H9 (cell line): ENCODE measurements at regions not wholly inside any gene's neighbourhood (a gene's known extent, or its start where the extent isn't known, plus 50 kb on each side); places are given as distances from the start of the nearest gene placed in this dataset.

Experiments
- DNase-seq: peaks from one replicate; pipeline ENCODE4 v3.0.0-alpha.2; 2017
- H2AFZ ChIP-seq: one replicate; pipeline ENCODE4 v1.6.1; 2013; ENCODE audit warnings: mild to moderate bottlenecking, low read length, control low read depth, moderate library complexity
- H2AK5ac ChIP-seq: 2 replicates; pipeline ENCODE4 v1.6.1; 2013; ENCODE audit warnings: low read length, control low read depth, mixed read lengths; ENCODE audit not compliant: insufficient read length
- H2BK120ac ChIP-seq: one replicate; pipeline ENCODE4 v1.6.1; 2013; ENCODE audit warnings: low read depth, mild to moderate bottlenecking, low read length, control low read depth, inconsistent platforms; ENCODE audit not compliant: poor library complexity, severe bottlenecking
- H2BK12ac ChIP-seq: 2 replicates; pipeline ENCODE4 v1.6.1; 2013; ENCODE audit warnings: low read length, control low read depth, mixed read lengths, low read depth; ENCODE audit not compliant: insufficient read length
- H2BK15ac ChIP-seq: 2 replicates; pipeline ENCODE4 v1.6.1; 2013; ENCODE audit warnings: low read depth, low read length, control low read depth
- H2BK20ac ChIP-seq: one replicate; pipeline ENCODE4 v1.6.1; 2013; ENCODE audit warnings: low read depth, mild to moderate bottlenecking, low read length, control low read depth, inconsistent platforms; ENCODE audit not compliant: poor library complexity, severe bottlenecking
- H2BK5ac ChIP-seq: 2 replicates; pipeline ENCODE4 v1.6.1; 2013; ENCODE audit warnings: low read length, control low read depth, mixed read lengths; ENCODE audit not compliant: insufficient read length
- H3K14ac ChIP-seq: 2 replicates; pipeline ENCODE4 v1.6.1; 2013; ENCODE audit warnings: low read length, control low read depth; ENCODE audit not compliant: insufficient read depth
- H3K18ac ChIP-seq: 2 replicates; pipeline ENCODE4 v1.6.1; 2013; ENCODE audit warnings: low read depth, mild to moderate bottlenecking, mixed read lengths, low read length, control low read depth; ENCODE audit not compliant: insufficient read length
- H3K23ac ChIP-seq: 2 replicates; pipeline ENCODE4 v1.6.1; 2013; ENCODE audit warnings: low read length, control low read depth, mixed read lengths, low read depth; ENCODE audit not compliant: insufficient read length
- H3K23me2 ChIP-seq: 2 replicates; pipeline ENCODE4 v1.6.1; 2013; ENCODE audit warnings: low read depth, mild to moderate bottlenecking, mixed read lengths, low read length, control low read depth; ENCODE audit not compliant: insufficient read length, poor library complexity, severe bottlenecking
- H3K27ac ChIP-seq: 2 replicates; pipeline ENCODE4 v1.5.1; 2013; ENCODE audit warnings: low read length, control low read depth, mixed read lengths, low read depth; ENCODE audit not compliant: insufficient read length
- H3K27me3 ChIP-seq: 2 replicates; pipeline ENCODE4 v1.6.1; 2013; ENCODE audit warnings: low read length, control low read depth, inconsistent platforms; ENCODE audit not compliant: insufficient read depth
- H3K4ac ChIP-seq: 2 replicates; pipeline ENCODE4 v1.6.1; 2013; ENCODE audit warnings: low read depth, mild to moderate bottlenecking, control low read depth, inconsistent platforms, low read length, moderate library complexity
- H3K4me1 ChIP-seq: 2 replicates; pipeline ENCODE4 v1.6.1; 2013; ENCODE audit warnings: low read length, control low read depth, inconsistent platforms; ENCODE audit not compliant: insufficient read depth
- H3K4me2 ChIP-seq: 2 replicates; pipeline ENCODE4 v1.6.1; 2013; ENCODE audit warnings: low read length, control low read depth, mixed read lengths; ENCODE audit not compliant: insufficient read length, insufficient read depth
- H3K56ac ChIP-seq: 2 replicates; pipeline ENCODE4 v1.6.1; 2013; ENCODE audit warnings: low read depth, mild to moderate bottlenecking, mixed read lengths, low read length, control low read depth; ENCODE audit not compliant: insufficient read length
- H3K79me1 ChIP-seq: 2 replicates; pipeline ENCODE4 v1.6.1; 2013; ENCODE audit warnings: low read depth, mild to moderate bottlenecking, moderate library complexity, low read length, control low read depth, inconsistent platforms; ENCODE audit not compliant: insufficient read depth, poor library complexity, severe bottlenecking
- H3K79me2 ChIP-seq: 2 replicates; pipeline ENCODE4 v1.6.1; 2013; ENCODE audit warnings: low read length, control low read depth, inconsistent platforms; ENCODE audit not compliant: insufficient read depth
- H3K9ac ChIP-seq: 2 replicates; pipeline ENCODE4 v1.6.1; 2013; ENCODE audit warnings: low read length, control low read depth, mixed read lengths; ENCODE audit not compliant: insufficient read length; ENCODE audit errors: extremely low read depth
- H3K9me3 ChIP-seq: one replicate; pipeline ENCODE4 v1.6.1; 2013; ENCODE audit warnings: low read depth, low read length, inconsistent platforms; ENCODE audit not compliant: control insufficient read depth
- H3T11ph ChIP-seq: one replicate; pipeline ENCODE4 v1.6.1; 2013; ENCODE audit warnings: mild to moderate bottlenecking, low read length, control low read depth, inconsistent platforms
- H4K20me1 ChIP-seq: one replicate; pipeline ENCODE4 v1.6.1; 2013; ENCODE audit not compliant: control insufficient read depth, insufficient read length, insufficient read depth
- H4K5ac ChIP-seq: 2 replicates; pipeline ENCODE4 v1.6.1; 2013; ENCODE audit warnings: low read depth, mild to moderate bottlenecking, mixed read lengths, low read length, control low read depth; ENCODE audit not compliant: insufficient read length
- H4K8ac ChIP-seq: replicated peaks from 2 replicates; pipeline ENCODE4 v1.6.1; 2013; ENCODE audit warnings: low read length, control low read depth, mixed read lengths, low read depth; ENCODE audit not compliant: insufficient read length
- H4K91ac ChIP-seq: 2 replicates; pipeline ENCODE4 v1.6.1; 2013; ENCODE audit warnings: low read depth, mild to moderate bottlenecking, moderate library complexity, mixed read lengths, low read length, control low read depth; ENCODE audit not compliant: insufficient read length
- H3K27ac Mint-ChIP-seq, 3 experiments: 2 replicates in 2 of 3; 3 replicates in 1 of 3; pipeline ENCODE4 v1.8.0; 2020 to 2021; ENCODE audit warnings: mixed read lengths in 3 of 3, mild to moderate bottlenecking in 1 of 3, moderate library complexity in 1 of 3
- H3K27me3 Mint-ChIP-seq: 2 replicates; pipeline ENCODE4 v1.8.0; 2021; ENCODE audit warnings: low read depth, mild to moderate bottlenecking, moderate library complexity, mixed read lengths
- H3K36me3 Mint-ChIP-seq, 3 experiments: 2 replicates in 2 of 3; 3 replicates in 1 of 3; pipeline ENCODE4 v1.8.0; 2020 to 2021; ENCODE audit warnings: low read depth in 3 of 3, mixed read lengths in 3 of 3; ENCODE audit not compliant: insufficient read depth in 1 of 3
- H3K4me1 Mint-ChIP-seq, 2 experiments: 2 replicates each; pipeline ENCODE4 v1.8.0; 2020; ENCODE audit warnings: mixed read lengths in 2 of 2
- H3K4me3 Mint-ChIP-seq, 2 experiments: 2 replicates in 1 of 2; 3 replicates in 1 of 2; pipeline ENCODE4 v1.8.0; 2020 to 2021; ENCODE audit warnings: mild to moderate bottlenecking in 2 of 2, mixed read lengths in 2 of 2, moderate library complexity in 1 of 2
- H3K9me3 Mint-ChIP-seq, 2 experiments: 2 replicates in 1 of 2; 3 replicates in 1 of 2; pipeline ENCODE4 v1.8.0; 2020; ENCODE audit warnings: mild to moderate bottlenecking in 2 of 2, mixed read lengths in 2 of 2, moderate library complexity in 1 of 2
- WGBS: extraction: QIAGEN DNeasy Blood & Tissue Kit; methylation state at CpG from one replicate; pipeline ENCODE4 v1.1.7; 2013; ENCODE audit warnings: missing lambda C conversion rate, low lambda C conversion rate, mixed read lengths; ENCODE audit not compliant: insufficient read length; ENCODE audit errors: extremely low coverage; 5-methylcytosine and 5-hydroxymethylcytosine counted together
- TF ChIP-seq, protein P1 (sequence below): fragments of 200-600 bp; sonication (generic); conservative IDR thresholded peaks from 3 replicates; pipeline ENCODE4 v1.8.0; 2021; ENCODE audit warnings: antibody characterized with exemption, mild to moderate bottlenecking

DNA sequence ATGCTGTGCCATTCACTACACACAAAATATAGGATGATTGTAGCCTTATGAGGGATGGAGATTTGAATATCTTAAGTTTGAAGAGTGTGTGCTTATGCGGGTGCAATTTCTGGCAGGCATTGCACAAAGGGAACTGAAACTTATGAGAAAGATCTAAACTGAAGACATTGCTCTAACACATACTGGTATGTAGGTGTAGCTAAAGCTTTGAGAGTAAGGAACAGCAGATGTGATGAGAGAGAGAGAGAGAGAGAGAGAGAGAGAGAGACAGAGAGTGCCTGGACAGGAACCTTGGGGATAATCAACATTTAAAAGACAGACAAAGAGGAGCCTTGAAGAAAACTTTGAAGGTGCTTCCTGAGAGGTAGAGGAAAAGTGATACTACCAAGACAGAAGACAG lies 379.7 kb downstream of the SPRY1 start:
- Histone ChIP-seq H2BK12ac (no peak overlapping the region), H3K4me2 (no peak overlapping the region), H3K18ac (no peak overlapping the region), H3K27me3 (no peaks in the 10 kb centered on the region), H3K4me1 (no peaks in the 10 kb centered on the region), H3K27ac (no peak overlapping the region), H2BK5ac (no peak overlapping the region), H4K8ac (no peak overlapping the region), H3K23me2 (no peaks in the 10 kb centered on the region), H4K5ac (no peak overlapping the region), H3K23ac (no peak overlapping the region), H3K9me3 (no peaks in the 10 kb centered on the region), H3T11ph (no peak overlapping the region), H4K20me1 (no peaks in the 10 kb centered on the region), H2BK120ac (no peak overlapping the region), H4K91ac (no peak overlapping the region), H3K56ac (no peak overlapping the region), H3K9ac (no peak overlapping the region), H3K4ac (no peak overlapping the region), H3K79me1 (no peaks in the 10 kb centered on the region), H2BK20ac (no peak overlapping the region), H3K14ac (no peak overlapping the region), H2AFZ (no peak overlapping the region), H2BK15ac (no peak overlapping the region), H2AK5ac (no peak overlapping the region), H3K79me2 (no peaks in the 10 kb centered on the region)
- Mint-ChIP-seq H3K27me3 (no peaks in the 10 kb centered on the region), H3K4me3 (no peak overlapping the region), H3K27ac (no peak overlapping the region), H3K4me1 (peaks cover 5 to 8% of the 10 kb centered on the region in 2 experiments), H3K9me3 (peaks cover 0 to 16% of the 10 kb centered on the region in 2 experiments; a peak in 3 of 5 replicates), H3K36me3 (peaks cover 3 to 18% (median 7%) of the 10 kb centered on the region in 3 experiments)
- no peak for DNase-seq
- TF ChIP-seq, protein P1, sequence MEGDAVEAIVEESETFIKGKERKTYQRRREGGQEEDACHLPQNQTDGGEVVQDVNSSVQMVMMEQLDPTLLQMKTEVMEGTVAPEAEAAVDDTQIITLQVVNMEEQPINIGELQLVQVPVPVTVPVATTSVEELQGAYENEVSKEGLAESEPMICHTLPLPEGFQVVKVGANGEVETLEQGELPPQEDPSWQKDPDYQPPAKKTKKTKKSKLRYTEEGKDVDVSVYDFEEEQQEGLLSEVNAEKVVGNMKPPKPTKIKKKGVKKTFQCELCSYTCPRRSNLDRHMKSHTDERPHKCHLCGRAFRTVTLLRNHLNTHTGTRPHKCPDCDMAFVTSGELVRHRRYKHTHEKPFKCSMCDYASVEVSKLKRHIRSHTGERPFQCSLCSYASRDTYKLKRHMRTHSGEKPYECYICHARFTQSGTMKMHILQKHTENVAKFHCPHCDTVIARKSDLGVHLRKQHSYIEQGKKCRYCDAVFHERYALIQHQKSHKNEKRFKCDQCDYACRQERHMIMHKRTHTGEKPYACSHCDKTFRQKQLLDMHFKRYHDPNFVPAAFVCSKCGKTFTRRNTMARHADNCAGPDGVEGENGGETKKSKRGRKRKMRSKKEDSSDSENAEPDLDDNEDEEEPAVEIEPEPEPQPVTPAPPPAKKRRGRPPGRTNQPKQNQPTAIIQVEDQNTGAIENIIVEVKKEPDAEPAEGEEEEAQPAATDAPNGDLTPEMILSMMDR: no peak
- no CpG with 5 or more reads among the region's 1 CpG for WGBS
